Fibroblast of gingiva (primary cell): ENCODE measurements at regions not wholly inside any gene's neighbourhood (a gene's known extent, or its start where the extent isn't known, plus 50 kb on each side); places are given as distances from the start of the nearest gene placed in this dataset.

Experiments
- DNase-seq: peaks from one replicate; pipeline ENCODE4 v3.0.0-alpha.2; 2011; ENCODE audit warnings: low read depth

- no peak for DNase-seq
Observed at GRCh38 chr2:204049635-204050034, 113.1 kb downstream of the ICOS start.

GRCh38 chr2:204050681-204051080, 114.1 kb downstream of the ICOS start:
- no peak for DNase-seq

GRCh38 chr2:204051476-204051875, 114.9 kb downstream of the ICOS start:
- DNase-seq = no peak

- DNase-seq = no peak
Observed at GRCh38 chr2:204051984-204052556, 115.5 kb downstream of the ICOS start.

- DNase-seq = no peak
Observed at GRCh38 chr2:204059016-204059415, 122.5 kb downstream of the ICOS start.

- no peak for DNase-seq
Observed at GRCh38 chr2:204060841-204061240, 124.3 kb downstream of the ICOS start.

- no peak for DNase-seq
Observed at GRCh38 chr2:204061241-204061640, 124.7 kb downstream of the ICOS start.

GRCh38 chr2:204064119-204064518, 127.6 kb downstream of the ICOS start:
- DNase-seq = no peak

- no peak for DNase-seq
Observed at GRCh38 chr2:204065566-204065965, 129.0 kb downstream of the ICOS start.

GRCh38 chr2:204066051-204066450, 129.5 kb downstream of the ICOS start:
- no peak for DNase-seq

GRCh38 chr2:204069804-204070203, 133.2 kb downstream of the ICOS start:
- DNase-seq = no peak

- DNase-seq = no peak
Observed at GRCh38 chr2:204072443-204073324, 136.1 kb downstream of the ICOS start.

- DNase-seq = peak; percentile 44
Observed at GRCh38 chr2:204074456-204074855, 137.9 kb downstream of the ICOS start.

- DNase-seq = no peak
Observed at GRCh38 chr2:204078003-204078698, 141.6 kb downstream of the ICOS start.

GRCh38 chr2:204081487-204082425, 145.2 kb downstream of the ICOS start:
- no peak for DNase-seq

GRCh38 chr2:204086167-204086566, 149.6 kb downstream of the ICOS start:
- DNase-seq = no peak

GRCh38 chr2:204089105-204089504, 152.5 kb downstream of the ICOS start:
- DNase-seq = no peak

- no peak for DNase-seq
Observed at GRCh38 chr2:204089574-204089973, 153.0 kb downstream of the ICOS start.

GRCh38 chr2:204090021-204090420, 153.5 kb downstream of the ICOS start:
- DNase-seq = no peak

- DNase-seq = no peak
Observed at GRCh38 chr2:204104811-204105210, 168.2 kb downstream of the ICOS start.

GRCh38 chr2:204108330-204108751, 171.8 kb downstream of the ICOS start:
- no peak for DNase-seq

GRCh38 chr2:204108781-204109295, 172.3 kb downstream of the ICOS start:
- no peak for DNase-seq
